CD4-positive, alpha-beta memory T cell (primary cell): ENCODE measurements at regions not wholly inside any gene's neighbourhood (a gene's known extent, or its start where the extent isn't known, plus 50 kb on each side); places are given as distances from the start of the nearest gene placed in this dataset.

ENCODE experiments used
- CTCF ChIA-PET: fragments of 350-600 bp; sonication (Branson Sonifier 250); formaldehyde crosslinking; loops from one replicate; lab custom pipeline; 2021; ENCODE audit warnings: inconsistent platforms; ENCODE audit not compliant: partially characterized antibody; lab: Charles Lee
- POLR2A ChIA-PET: fragments of 350-600 bp; sonication (Branson Sonifier 250); formaldehyde crosslinking; loops from one replicate; lab custom pipeline; 2021; ENCODE audit not compliant: partially characterized antibody; lab: Charles Lee
- DNase-seq, 5 donors: peaks; one replicate each; pipeline versions ENCODE4 v3.0.0 to v3.0.0-alpha.2; 2020 to 2022; ENCODE audit warnings: mixed read lengths in 1 of 5
- H3K27ac ChIP-seq: one replicate; pipeline ENCODE4 v1.7.0; 2013; ENCODE audit warnings: low read depth, low read length
- H3K27me3 ChIP-seq: 2 replicates; pipeline ENCODE4 v1.7.0; 2013; ENCODE audit warnings: mild to moderate bottlenecking, low read length, moderate library complexity; ENCODE audit not compliant: insufficient read depth
- H3K36me3 ChIP-seq: 2 replicates; pipeline ENCODE4 v1.7.0; 2013; ENCODE audit warnings: mild to moderate bottlenecking, low read length, moderate library complexity; ENCODE audit not compliant: insufficient read depth
- H3K4me1 ChIP-seq: 2 replicates; pipeline ENCODE4 v1.7.0; 2013; ENCODE audit warnings: mild to moderate bottlenecking, low read length, moderate library complexity; ENCODE audit not compliant: insufficient read depth
- H3K4me3 ChIP-seq, 2 donors: one replicate each; pipeline ENCODE4 v1.7.0; 2013; ENCODE audit warnings: low read length in 2 of 2, mild to moderate bottlenecking in 1 of 2
- H3K9me3 ChIP-seq, 2 donors: one replicate each; pipeline ENCODE4 v1.7.0; 2013; ENCODE audit warnings: low read length in 2 of 2, control low read depth in 1 of 2; ENCODE audit not compliant: control insufficient read depth in 1 of 2
- H3K27ac Mint-ChIP-seq, 7 donors: one replicate each; pipeline ENCODE4 v1.8.0; 2020 to 2021; ENCODE audit warnings: mixed read lengths in 7 of 7, mild to moderate bottlenecking in 6 of 7, inconsistent platforms in 3 of 7, moderate library complexity in 3 of 7
- H3K27me3 Mint-ChIP-seq, 2 donors: one replicate each; pipeline ENCODE4 v1.8.0; 2020 to 2021; ENCODE audit warnings: mixed read lengths in 2 of 2
- H3K36me3 Mint-ChIP-seq, 2 donors: one replicate each; pipeline ENCODE4 v1.8.0; 2020 to 2021; ENCODE audit warnings: mixed read lengths in 2 of 2, inconsistent platforms in 1 of 2, mild to moderate bottlenecking in 1 of 2
- H3K4me1 Mint-ChIP-seq, 4 donors: one replicate each; pipeline ENCODE4 v1.8.0; 2020 to 2021; ENCODE audit warnings: mixed read lengths in 4 of 4, mild to moderate bottlenecking in 1 of 4
- H3K4me3 Mint-ChIP-seq, 8 donors: one replicate each; pipeline ENCODE4 v1.8.0; 2020 to 2021; ENCODE audit warnings: mixed read lengths in 8 of 8, mild to moderate bottlenecking in 7 of 8, moderate library complexity in 6 of 8, inconsistent platforms in 3 of 8
- H3K9me3 Mint-ChIP-seq, 8 donors: one replicate each; pipeline ENCODE4 v1.8.0; 2020 to 2021; ENCODE audit warnings: mixed read lengths in 8 of 8, mild to moderate bottlenecking in 5 of 8, inconsistent platforms in 3 of 8, moderate library complexity in 1 of 8
- intact Hi-C: fragments of 100-400 bp; cut with micrococcal nuclease; formaldehyde crosslinking; loops from one replicate; pipeline ENCODE4 v1.15.1; 2023

- Histone ChIP-seq H3K4me3 (no peak overlapping the region), H3K9me3 (no peaks in the 10 kb centered on the region), H3K27me3 (no peaks in the 10 kb centered on the region), H3K27ac (no peak overlapping the region), H3K36me3 (no peaks in the 10 kb centered on the region), H3K4me1 (no peaks in the 10 kb centered on the region)
- Mint-ChIP-seq H3K27ac (no peak overlapping the region), H3K4me1 (no peaks in the 10 kb centered on the region), H3K4me3 (no peak overlapping the region), H3K36me3 (no peaks in the 10 kb centered on the region), H3K27me3 (no peaks in the 10 kb centered on the region), H3K9me3 (peaks cover 3 to 13% (median 4%) of the 10 kb centered on the region in 8 donors)
- no peak for DNase-seq
- intact Hi-C loops: no loop called here
- ChIA-PET CTCF (no interaction called here), POLR2A (no interaction called here)
Measured at GRCh38 chr11:24383137-24383536, 113.7 kb upstream of the LUZP2 start.

- ChIA-PET POLR2A (no interaction called here), CTCF (no interaction called here)
- intact Hi-C loops: no loop called here
- Histone ChIP-seq H3K9me3 (no peaks in the 10 kb centered on the region), H3K4me1 (no peaks in the 10 kb centered on the region), H3K27ac (no peak overlapping the region), H3K4me3 (no peak overlapping the region), H3K27me3 (no peaks in the 10 kb centered on the region), H3K36me3 (no peaks in the 10 kb centered on the region)
- DNase-seq: no peak
- Mint-ChIP-seq H3K4me1 (no peaks in the 10 kb centered on the region), H3K27ac (no peak overlapping the region), H3K4me3 (no peak overlapping the region), H3K27me3 (no peaks in the 10 kb centered on the region), H3K9me3 (peaks cover 2 to 13% (median 4%) of the 10 kb centered on the region in 8 donors), H3K36me3 (no peaks in the 10 kb centered on the region)
Measured at GRCh38 chr11:24384240-24384639, 112.6 kb upstream of the LUZP2 start.

GRCh38 chr11:24386546-24387397, 110.1 kb upstream of the LUZP2 start:
- Mint-ChIP-seq H3K9me3 (peaks cover 0 to 13% (median 8%) of the 10 kb centered on the region in 8 donors), H3K4me1 (no peaks in the 10 kb centered on the region), H3K4me3 (no peak overlapping the region), H3K27me3 (no peaks in the 10 kb centered on the region), H3K36me3 (no peaks in the 10 kb centered on the region), H3K27ac (no peak overlapping the region)
- H3K9me3 ChIP-seq: no peaks in the 10 kb centered on the region
- no peaks in the 10 kb centered on the region for H3K36me3 ChIP-seq
- H3K4me3 ChIP-seq: no peak overlapping the region
- no peaks in the 10 kb centered on the region for H3K4me1 ChIP-seq
- ChIA-PET CTCF (no interaction called here), POLR2A (no interaction called here)
- H3K27ac ChIP-seq: no peak overlapping the region
- intact Hi-C loops: no loop called here
- no peaks in the 10 kb centered on the region for H3K27me3 ChIP-seq
- DNase-seq: no peak

DNA sequence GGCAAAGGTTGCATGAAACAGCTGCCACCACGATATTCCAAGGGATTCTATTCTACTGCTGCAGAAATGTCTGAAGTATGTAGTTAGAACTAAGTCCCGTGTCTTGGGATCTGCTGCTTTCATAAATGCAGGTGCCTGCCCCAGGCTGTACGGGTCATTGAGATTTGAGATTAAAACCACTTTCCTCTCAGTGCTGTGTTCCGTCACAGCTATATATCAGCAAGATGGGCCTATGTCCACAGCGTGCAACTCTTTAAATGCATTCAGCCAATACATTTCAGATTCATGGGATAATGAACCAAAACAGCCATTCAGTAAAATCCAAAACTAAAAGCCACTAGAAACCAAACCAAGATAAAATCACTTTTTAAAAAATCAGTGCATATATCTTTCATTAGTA, 107.3 kb upstream of the LUZP2 start:
- intact Hi-C loops: no loop called here
- CTCF ChIA-PET: no interaction called here
- no peaks in the 10 kb centered on the region for H3K36me3 Mint-ChIP-seq
- POLR2A ChIA-PET: no interaction called here
- H3K9me3 Mint-ChIP-seq: peaks cover 0 to 12% (median 7%) of the 10 kb centered on the region in 8 donors
- no peaks in the 10 kb centered on the region for H3K4me1 ChIP-seq
- H3K27me3 ChIP-seq: no peaks in the 10 kb centered on the region
- no peak overlapping the region for H3K4me3 Mint-ChIP-seq
- H3K27ac ChIP-seq: no peak overlapping the region
- H3K4me1 Mint-ChIP-seq: no peaks in the 10 kb centered on the region
- H3K27me3 Mint-ChIP-seq: no peaks in the 10 kb centered on the region
- H3K9me3 ChIP-seq: no peaks in the 10 kb centered on the region
- H3K4me3 ChIP-seq: no peak overlapping the region
- no peak for DNase-seq
- no peaks in the 10 kb centered on the region for H3K36me3 ChIP-seq
- H3K27ac Mint-ChIP-seq: no peak overlapping the region

DNA sequence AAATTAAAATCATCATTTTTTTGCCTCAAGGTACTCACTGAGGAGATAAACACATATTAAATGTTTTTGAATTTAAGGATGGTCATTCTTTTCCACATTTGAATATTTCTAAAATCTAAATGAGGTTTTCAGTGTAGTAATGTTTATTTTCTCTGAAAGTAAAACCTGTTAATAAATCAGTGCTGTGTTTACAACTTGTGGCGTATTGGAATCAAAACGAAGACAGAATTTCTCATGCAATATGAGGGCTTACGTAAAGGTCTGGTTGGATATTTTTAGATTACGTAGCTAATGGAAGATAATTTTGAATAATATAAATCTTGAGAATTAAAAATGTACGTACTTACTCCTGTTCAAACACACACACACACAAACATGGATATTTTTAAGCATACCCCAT, 106.8 kb upstream of the LUZP2 start:
- H3K9me3 Mint-ChIP-seq: peaks cover 0 to 12% (median 7%) of the 10 kb centered on the region in 8 donors
- no peak overlapping the region for H3K27ac Mint-ChIP-seq
- Histone ChIP-seq H3K4me1 (no peaks in the 10 kb centered on the region), H3K9me3 (no peaks in the 10 kb centered on the region), H3K27ac (no peak overlapping the region), H3K4me3 (no peak overlapping the region), H3K27me3 (no peaks in the 10 kb centered on the region), H3K36me3 (no peaks in the 10 kb centered on the region)
- H3K27me3 Mint-ChIP-seq: no peaks in the 10 kb centered on the region
- H3K4me1 Mint-ChIP-seq: no peaks in the 10 kb centered on the region
- no peak for DNase-seq
- ChIA-PET CTCF (no interaction called here), POLR2A (no interaction called here)
- intact Hi-C loops: no loop called here
- H3K4me3 Mint-ChIP-seq: no peak overlapping the region
- no peaks in the 10 kb centered on the region for H3K36me3 Mint-ChIP-seq

GRCh38 chr11:24390762-24391161, 106.1 kb upstream of the LUZP2 start:
- no peak for DNase-seq

GRCh38 chr11:24391167-24391566, 105.7 kb upstream of the LUZP2 start:
- ChIA-PET CTCF (no interaction called here), POLR2A (no interaction called here)
- Mint-ChIP-seq H3K27me3 (no peaks in the 10 kb centered on the region), H3K27ac (no peak overlapping the region), H3K4me1 (no peaks in the 10 kb centered on the region), H3K4me3 (no peak overlapping the region), H3K9me3 (peaks cover 0 to 13% (median 6%) of the 10 kb centered on the region in 8 donors), H3K36me3 (no peaks in the 10 kb centered on the region)
- Histone ChIP-seq H3K4me1 (no peaks in the 10 kb centered on the region), H3K27ac (no peak overlapping the region), H3K36me3 (no peaks in the 10 kb centered on the region), H3K9me3 (no peaks in the 10 kb centered on the region), H3K4me3 (no peak overlapping the region), H3K27me3 (no peaks in the 10 kb centered on the region)
- intact Hi-C loops: no loop called here
- no peak for DNase-seq

More at GRCh38 chr11:24390762-24391161, 106.1 kb upstream of the LUZP2 start:
- ChIA-PET CTCF (no interaction called here), POLR2A (no interaction called here)
- Mint-ChIP-seq H3K27me3 (no peaks in the 10 kb centered on the region), H3K9me3 (peaks cover 0 to 13% (median 7%) of the 10 kb centered on the region in 8 donors), H3K27ac (no peak overlapping the region), H3K4me1 (no peaks in the 10 kb centered on the region), H3K4me3 (no peak overlapping the region), H3K36me3 (no peaks in the 10 kb centered on the region)
- H3K4me3 ChIP-seq: no peak overlapping the region
- no peak overlapping the region for H3K27ac ChIP-seq
- H3K27me3 ChIP-seq: no peaks in the 10 kb centered on the region
- intact Hi-C loops: no loop called here
- no peaks in the 10 kb centered on the region for H3K9me3 ChIP-seq
- no peaks in the 10 kb centered on the region for H3K4me1 ChIP-seq
- no peaks in the 10 kb centered on the region for H3K36me3 ChIP-seq
